Breast epithelium (tissue), 4 donors: ENCODE measurements at regions not wholly inside any gene's neighbourhood (a gene's known extent, or its start where the extent isn't known, plus 50 kb on each side); places are given as distances from the start of the nearest gene placed in this dataset.

ENCODE experiments used
- DNase-seq, 2 donors: peaks; one replicate each; pipeline ENCODE4 v3.0.0-alpha.2; 2019; ENCODE audit warnings: low spot score in 2 of 2
- H3K27ac ChIP-seq, 2 donors: fragments of 200-600 bp; sonication (generic) in 1 of 2; one replicate each; pipeline ENCODE4 v1.5.1; 2016 to 2019; ENCODE audit warnings: mild to moderate bottlenecking in 1 of 2
- H3K27me3 ChIP-seq, 2 donors: fragments of 200-600 bp; sonication (generic) in 1 of 2; one replicate each; pipeline versions ENCODE4 v1.5.1 to v1.6.0; 2017 to 2019; ENCODE audit warnings: control low read depth in 1 of 2, mild to moderate bottlenecking in 1 of 2
- H3K36me3 ChIP-seq: fragments of 200-600 bp; one replicate; pipeline ENCODE4 v1.5.1; 2019
- H3K4me1 ChIP-seq, 2 donors: fragments of 200-600 bp; sonication (generic); one replicate each; pipeline ENCODE4 v1.5.1; 2016 to 2019; ENCODE audit warnings: control low read depth in 1 of 2
- H3K4me3 ChIP-seq, 3 donors: fragments of 200-600 bp; sonication (generic); 1 replicate in 2 of 3; 2 replicates in 1 of 3; pipeline ENCODE4 v1.5.1; 2016 to 2019; ENCODE audit warnings: mild to moderate bottlenecking in 3 of 3, moderate library complexity in 2 of 3
- H3K9me3 ChIP-seq, 2 donors: fragments of 200-600 bp; sonication (generic) in 1 of 2; one replicate each; pipeline ENCODE4 v1.5.1; 2016 to 2019; ENCODE audit warnings: control low read depth in 1 of 2
- POLR2A ChIP-seq: fragments of 450-650 bp; IDR thresholded peaks from one replicate; pipeline ENCODE4 v1.6.1; 2016; ENCODE audit warnings: antibody characterized with exemption, mild to moderate bottlenecking, moderate library complexity
- POLR2AphosphoS5 ChIP-seq, 3 donors: sonication (generic); formaldehyde crosslinking; IDR thresholded peaks; one replicate each; pipeline ENCODE4 v1.6.1; 2017; ENCODE audit warnings: antibody characterized with exemption in 3 of 3
- intact Hi-C: fragments of 100-400 bp; cut with DNase I; formaldehyde crosslinking; loops from one replicate; pipeline ENCODE4 v1.15.1; 2023; ENCODE audit warnings: low total_unique reads
- TF ChIP-seq, protein P1 (sequence below), 3 donors: fragments of 450-650 bp; IDR thresholded peaks; one replicate each; pipeline ENCODE4 v1.5.1; 2016 to 2017; ENCODE audit warnings: antibody characterized with exemption in 3 of 3, mild to moderate bottlenecking in 3 of 3, moderate library complexity in 3 of 3

- no peaks in the 10 kb centered on the region for H3K36me3 ChIP-seq
- TF ChIP-seq POLR2AphosphoS5 (IDR thresholded peaks at IDR 0.05) (no peak), POLR2A (no peak)
- TF ChIP-seq, protein P1, sequence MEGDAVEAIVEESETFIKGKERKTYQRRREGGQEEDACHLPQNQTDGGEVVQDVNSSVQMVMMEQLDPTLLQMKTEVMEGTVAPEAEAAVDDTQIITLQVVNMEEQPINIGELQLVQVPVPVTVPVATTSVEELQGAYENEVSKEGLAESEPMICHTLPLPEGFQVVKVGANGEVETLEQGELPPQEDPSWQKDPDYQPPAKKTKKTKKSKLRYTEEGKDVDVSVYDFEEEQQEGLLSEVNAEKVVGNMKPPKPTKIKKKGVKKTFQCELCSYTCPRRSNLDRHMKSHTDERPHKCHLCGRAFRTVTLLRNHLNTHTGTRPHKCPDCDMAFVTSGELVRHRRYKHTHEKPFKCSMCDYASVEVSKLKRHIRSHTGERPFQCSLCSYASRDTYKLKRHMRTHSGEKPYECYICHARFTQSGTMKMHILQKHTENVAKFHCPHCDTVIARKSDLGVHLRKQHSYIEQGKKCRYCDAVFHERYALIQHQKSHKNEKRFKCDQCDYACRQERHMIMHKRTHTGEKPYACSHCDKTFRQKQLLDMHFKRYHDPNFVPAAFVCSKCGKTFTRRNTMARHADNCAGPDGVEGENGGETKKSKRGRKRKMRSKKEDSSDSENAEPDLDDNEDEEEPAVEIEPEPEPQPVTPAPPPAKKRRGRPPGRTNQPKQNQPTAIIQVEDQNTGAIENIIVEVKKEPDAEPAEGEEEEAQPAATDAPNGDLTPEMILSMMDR (IDR thresholded peaks at IDR 0.05), result no peak
- H3K27ac ChIP-seq, result no peak overlapping the region
- H3K9me3 ChIP-seq, result no peaks in the 10 kb centered on the region
- H3K27me3 ChIP-seq, result no peaks in the 10 kb centered on the region
- DNase-seq, result no peak
- H3K4me3 ChIP-seq, result no peak overlapping the region
- no peaks in the 10 kb centered on the region for H3K4me1 ChIP-seq
- intact Hi-C loops, result no loop called here
Measured at GRCh38 chr1:13878021-13878420, 178.0 kb downstream of the PRDM2 start.

DNA sequence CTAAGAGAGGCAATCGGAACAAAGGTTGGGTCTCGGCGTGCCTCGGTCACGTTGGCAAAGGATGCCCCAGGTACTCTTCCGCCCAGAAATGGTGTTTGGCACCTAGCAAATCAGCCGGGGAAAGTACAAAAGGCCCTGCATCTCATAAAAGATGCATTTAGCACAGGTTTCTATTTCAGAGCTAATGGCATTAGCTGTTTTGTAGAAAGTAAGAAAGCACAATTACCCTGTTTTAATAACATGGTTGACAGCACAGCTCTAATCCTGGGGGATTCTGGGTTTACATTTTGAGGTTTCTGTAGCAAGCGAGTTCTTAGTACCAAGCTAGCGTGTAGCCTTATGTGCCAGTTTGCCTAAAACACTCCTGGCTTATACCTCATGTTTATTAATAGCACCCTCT is 178.5 kb downstream of the PRDM2 start:
- Histone ChIP-seq H3K27me3 (no peaks in the 10 kb centered on the region), H3K27ac (no peak overlapping the region), H3K4me1 (no peaks in the 10 kb centered on the region), H3K4me3 (no peak overlapping the region), H3K9me3 (no peaks in the 10 kb centered on the region), H3K36me3 (no peaks in the 10 kb centered on the region)
- DNase-seq, result no peak
- TF ChIP-seq POLR2AphosphoS5 (IDR thresholded peaks at IDR 0.05) (no peak), POLR2A (no peak)
- TF ChIP-seq, protein P1 (IDR thresholded peaks at IDR 0.05), result no peak
- intact Hi-C loops, result no loop called here

- Histone ChIP-seq H3K36me3 (no peaks in the 10 kb centered on the region), H3K27me3 (no peaks in the 10 kb centered on the region), H3K27ac (no peak overlapping the region), H3K9me3 (no peaks in the 10 kb centered on the region), H3K4me3 (no peak overlapping the region), H3K4me1 (no peaks in the 10 kb centered on the region)
- no peak for DNase-seq
- TF ChIP-seq, protein P1 (IDR thresholded peaks at IDR 0.05), result no peak
- TF ChIP-seq POLR2AphosphoS5 (IDR thresholded peaks at IDR 0.05) (no peak), POLR2A (no peak)
- intact Hi-C loops, result no loop called here
Measured at GRCh38 chr1:13881385-13882088, 181.5 kb downstream of the PRDM2 start.

GRCh38 chr1:13888351-13888986 is 188.5 kb downstream of the PRDM2 start:
- intact Hi-C loops, result no loop called here
- Histone ChIP-seq H3K4me1 (no peaks in the 10 kb centered on the region), H3K4me3 (no peak overlapping the region), H3K9me3 (no peaks in the 10 kb centered on the region), H3K27me3 (peaks cover 0 to 5% of the 10 kb centered on the region in 2 donors), H3K27ac (no peak overlapping the region), H3K36me3 (no peaks in the 10 kb centered on the region)
- TF ChIP-seq POLR2A (no peak), POLR2AphosphoS5 (IDR thresholded peaks at IDR 0.05) (no peak)
- TF ChIP-seq, protein P1 (IDR thresholded peaks at IDR 0.05), result no peak
- no peak for DNase-seq

DNA sequence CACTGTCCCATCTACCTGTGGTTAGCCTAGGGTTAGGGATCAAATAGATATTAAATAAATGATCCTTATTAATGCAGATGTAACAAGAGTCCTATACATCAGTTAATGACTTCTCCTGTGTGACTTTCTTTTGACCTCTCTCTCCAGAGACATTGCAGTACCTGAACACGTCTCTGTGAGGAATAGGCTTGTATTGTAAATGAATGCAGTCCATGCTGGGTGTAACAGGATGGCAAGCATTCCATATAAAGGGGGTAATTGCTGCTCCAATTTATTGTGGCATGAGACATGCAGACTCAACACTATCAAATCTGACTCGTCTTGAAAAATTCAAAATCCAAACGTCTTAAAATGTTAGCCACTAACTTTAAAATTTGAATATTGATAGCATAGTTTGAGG is 189.5 kb downstream of the PRDM2 start:
- Histone ChIP-seq H3K27me3 (peaks cover 0 to 8% of the 10 kb centered on the region in 2 donors), H3K9me3 (no peaks in the 10 kb centered on the region), H3K4me1 (no peaks in the 10 kb centered on the region), H3K27ac (no peak overlapping the region), H3K36me3 (no peaks in the 10 kb centered on the region), H3K4me3 (no peak overlapping the region)
- intact Hi-C loops, result no loop called here
- TF ChIP-seq POLR2A (no peak), POLR2AphosphoS5 (IDR thresholded peaks at IDR 0.05) (no peak)
- TF ChIP-seq, protein P1 (IDR thresholded peaks at IDR 0.05), result no peak
- no peak for DNase-seq
